Upper lobe of right lung (tissue), 1 donor: ENCODE measurements at regions not wholly inside any gene's neighbourhood (a gene's known extent, or its start where the extent isn't known, plus 50 kb on each side); places are given as distances from the start of the nearest gene placed in this dataset. TPM values are rescaled to one million over a fixed set of nuclear protein-coding genes. Genes with fewer than 3 reads are reported as not detected.

Experiments used
- ATAC-seq: fragments of 200-7000 bp; cut with Tn5 transposase; one replicate; pipeline ENCODE4 v1.9.1; 2020; ENCODE audit warnings: mild to moderate bottlenecking, moderate library complexity
- DNase-seq: peaks from one replicate; pipeline ENCODE4 v3.0.0-alpha.2; 2020
- H3K27ac ChIP-seq: fragments of 200-600 bp; one replicate; pipeline ENCODE4 v1.8.0; 2022
- H3K27me3 ChIP-seq: fragments of 200-600 bp; one replicate; pipeline ENCODE4 v1.8.0; 2022; ENCODE audit warnings: mild to moderate bottlenecking
- H3K36me3 ChIP-seq: fragments of 200-600 bp; one replicate; pipeline ENCODE4 v1.8.0; 2022
- H3K4me1 ChIP-seq: fragments of 200-600 bp; one replicate; pipeline ENCODE4 v1.8.0; 2022
- H3K4me3 ChIP-seq: fragments of 200-600 bp; one replicate; pipeline ENCODE4 v1.8.0; 2022; ENCODE audit warnings: mild to moderate bottlenecking
- H3K9me3 ChIP-seq: fragments of 200-600 bp; one replicate; pipeline ENCODE4 v1.8.0; 2022
- intact Hi-C: fragments of 100-400 bp; cut with DNase I; formaldehyde crosslinking; loops from one replicate; pipeline ENCODE4 v1.11.0; 2022
- microRNA-seq: library from miRNA; unstranded; fragments of <30 nt; microRNA quantifications from one replicate; pipeline ENCODE4 v1.2.0, GENCODE V29; 2020; ENCODE audit warnings: borderline microRNAs expressed
- TF ChIP-seq, protein P1 (sequence below): fragments of 200-600 bp; IDR thresholded peaks from one replicate; pipeline ENCODE4 v1.8.0; 2022; ENCODE audit warnings: antibody characterized with exemption
- donor health status: DM: no; HTN: yes; CAD: no; lungs with severe emphysema.

DNA sequence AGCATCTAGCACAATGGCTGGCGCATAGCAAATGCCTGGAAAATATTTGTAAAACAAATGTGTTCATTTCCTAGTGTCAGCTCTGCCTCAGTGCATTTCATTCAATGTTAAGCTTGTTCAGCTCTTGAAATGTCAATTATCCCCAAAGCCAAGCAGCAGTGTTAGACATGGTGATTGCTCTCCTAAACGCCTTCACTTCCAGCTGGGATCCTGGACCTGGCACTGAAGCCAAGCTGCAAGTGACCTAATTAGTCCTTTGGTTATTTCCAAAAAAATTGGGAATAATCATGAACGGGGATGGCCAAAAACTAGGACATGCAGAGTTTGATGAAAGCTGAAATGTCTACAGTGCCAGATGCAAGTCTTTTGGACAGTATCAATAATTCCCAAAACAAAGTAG, 54.9 kb upstream of the MDGA2 start:
- Histone ChIP-seq H3K4me1 (no peaks in the 10 kb centered on the region), H3K36me3 (no peaks in the 10 kb centered on the region), H3K4me3 (no peak overlapping the region), H3K27ac (no peak overlapping the region), H3K27me3 (no peaks in the 10 kb centered on the region), H3K9me3 (no peaks in the 10 kb centered on the region)
- no peak for ATAC-seq
- no peak for DNase-seq
- TF ChIP-seq, protein P1, sequence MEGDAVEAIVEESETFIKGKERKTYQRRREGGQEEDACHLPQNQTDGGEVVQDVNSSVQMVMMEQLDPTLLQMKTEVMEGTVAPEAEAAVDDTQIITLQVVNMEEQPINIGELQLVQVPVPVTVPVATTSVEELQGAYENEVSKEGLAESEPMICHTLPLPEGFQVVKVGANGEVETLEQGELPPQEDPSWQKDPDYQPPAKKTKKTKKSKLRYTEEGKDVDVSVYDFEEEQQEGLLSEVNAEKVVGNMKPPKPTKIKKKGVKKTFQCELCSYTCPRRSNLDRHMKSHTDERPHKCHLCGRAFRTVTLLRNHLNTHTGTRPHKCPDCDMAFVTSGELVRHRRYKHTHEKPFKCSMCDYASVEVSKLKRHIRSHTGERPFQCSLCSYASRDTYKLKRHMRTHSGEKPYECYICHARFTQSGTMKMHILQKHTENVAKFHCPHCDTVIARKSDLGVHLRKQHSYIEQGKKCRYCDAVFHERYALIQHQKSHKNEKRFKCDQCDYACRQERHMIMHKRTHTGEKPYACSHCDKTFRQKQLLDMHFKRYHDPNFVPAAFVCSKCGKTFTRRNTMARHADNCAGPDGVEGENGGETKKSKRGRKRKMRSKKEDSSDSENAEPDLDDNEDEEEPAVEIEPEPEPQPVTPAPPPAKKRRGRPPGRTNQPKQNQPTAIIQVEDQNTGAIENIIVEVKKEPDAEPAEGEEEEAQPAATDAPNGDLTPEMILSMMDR: no peak
- intact Hi-C loops: no loop called here

Small RNAs in the stretch of these regions (microRNA-seq; reads per million reads assigned to microRNA genes)
- not detected for gene MIR548Y
